ENCODE measurements at regions not wholly inside any gene's neighbourhood (a gene's known extent, or its start where the extent isn't known, plus 50 kb on each side); places are given as distances from the start of the nearest gene placed in this dataset.
A peak's percentile ranks its signal among the peaks of the same experiment; 100 is the strongest.
"Not testable (repeated sequence)": the region's sequence is repeated elsewhere in the genome, so short reads cannot be mapped to it uniquely, and the experiment has no call there.

DNA sequence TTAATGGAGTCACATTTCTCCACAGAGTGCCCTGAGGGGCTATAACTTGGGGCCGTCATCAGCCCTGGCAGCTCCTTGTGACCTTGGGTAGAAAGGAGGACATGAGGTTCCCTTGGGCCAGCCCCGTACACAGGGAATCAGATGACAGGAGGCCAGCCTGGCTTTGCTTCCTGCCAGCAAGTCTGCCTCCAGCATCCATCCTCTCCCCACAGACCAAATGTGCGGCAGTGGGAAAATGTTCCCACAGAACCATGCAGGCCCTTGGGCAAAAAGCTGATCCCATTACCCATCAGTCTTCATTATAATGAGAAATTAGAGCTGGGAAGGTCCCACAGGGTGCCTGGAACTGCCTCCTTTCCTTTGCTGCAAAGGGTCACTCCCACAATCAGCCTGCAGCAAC lies 908.3 kb downstream of the GRID1 start:
- H3K27ac Mint-ChIP-seq: no peak overlapping the region
- ATAC-seq (no peak), DNase-seq (ENCODE audit: low spot score in 2 of 2) (no peak)
- no peaks in the 10 kb centered on the region for H3K9me3 Mint-ChIP-seq
- no peaks in the 10 kb centered on the region for H3K36me3 Mint-ChIP-seq

DNA sequence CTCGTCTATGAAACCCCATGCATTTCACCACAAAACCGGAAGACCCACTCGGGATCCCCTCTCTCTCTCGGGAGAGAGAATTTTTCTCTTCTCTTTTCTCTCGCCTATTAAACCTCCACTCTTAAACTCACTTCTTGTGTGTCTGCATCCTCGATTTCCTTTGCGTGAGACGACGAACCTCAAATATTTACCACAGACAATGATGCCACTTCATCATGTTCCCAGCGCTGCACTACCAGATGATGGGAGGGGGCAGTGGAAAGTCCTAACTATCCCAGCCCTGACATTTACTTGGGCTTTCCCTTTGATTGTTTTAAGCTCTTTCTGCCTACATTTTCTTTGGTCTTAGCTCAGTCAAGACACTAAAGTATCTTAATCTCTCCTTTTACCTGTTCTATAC lies 906.7 kb downstream of the GRID1 start:
- DNase-seq (ENCODE audit: low spot score in 2 of 2) (no peak), ATAC-seq (no peak)
- H3K36me3 Mint-ChIP-seq: peaks cover 0 to 4% of the 10 kb centered on the region in 2 donors
- H3K9me3 Mint-ChIP-seq: no peaks in the 10 kb centered on the region
- no peak overlapping the region for H3K27ac Mint-ChIP-seq

DNA sequence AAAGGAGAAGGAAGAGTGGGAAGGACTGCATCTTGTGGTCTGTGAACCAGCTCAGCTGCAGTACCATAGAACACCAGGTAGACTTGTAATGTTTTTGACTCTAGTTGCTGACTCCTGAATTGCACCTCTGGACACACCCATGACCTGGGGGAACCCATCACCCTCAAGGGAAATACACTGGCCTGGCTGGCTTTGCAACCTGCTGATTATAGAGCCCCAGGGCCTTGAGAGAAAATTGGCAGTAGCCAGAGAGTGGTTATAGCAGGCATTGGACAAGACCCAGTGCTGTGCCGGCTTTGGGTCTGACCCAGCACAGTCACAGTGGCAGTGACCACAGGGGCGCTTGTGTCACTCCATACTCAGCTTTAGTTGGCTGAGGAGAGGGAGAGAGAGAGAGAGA lies 902.3 kb downstream of the GRID1 start:
- no peak for DNase-seq (ENCODE audit: low spot score in 2 of 2)
- Mint-ChIP-seq H3K27ac (no peak overlapping the region), H3K36me3 (peaks cover 0 to 4% of the 10 kb centered on the region in 2 donors), H3K9me3 (peaks cover 0 to 4% of the 10 kb centered on the region in 2 donors)
- ATAC-seq: no peak

- no peaks in the 10 kb centered on the region for H3K9me3 Mint-ChIP-seq
- no peak overlapping the region for H3K27ac Mint-ChIP-seq
- no peaks in the 10 kb centered on the region for H3K36me3 Mint-ChIP-seq
- no peak for DNase-seq (ENCODE audit: low spot score in 2 of 2)
- no peak for ATAC-seq
Measured at GRCh38 chr10:85477979-85478378, 888.6 kb downstream of the GRID1 start.

DNA sequence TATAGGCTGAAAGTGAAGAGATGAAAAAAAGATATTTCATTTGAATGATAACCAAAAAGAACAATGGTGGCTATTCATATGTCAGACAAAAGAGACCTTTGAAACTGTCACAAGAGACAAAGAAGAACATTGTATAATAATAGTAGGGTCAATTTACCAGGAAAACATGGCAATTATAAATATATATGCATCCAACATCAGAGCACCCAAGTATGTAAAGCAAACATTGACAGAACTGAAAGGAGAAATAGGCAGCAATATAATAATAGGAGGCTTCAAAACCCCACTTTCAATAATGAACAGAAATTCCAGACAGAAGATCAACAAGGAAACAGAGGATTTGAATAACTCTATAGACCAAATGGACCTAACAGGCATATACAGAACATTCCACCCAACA lies 876.2 kb downstream of the GRID1 start:
- Mint-ChIP-seq H3K36me3 (no peaks in the 10 kb centered on the region), H3K9me3 (no peaks in the 10 kb centered on the region), H3K27ac (no peak overlapping the region)
- DNase-seq (ENCODE audit: low spot score in 2 of 2) (no peak), ATAC-seq (no peak)

DNA sequence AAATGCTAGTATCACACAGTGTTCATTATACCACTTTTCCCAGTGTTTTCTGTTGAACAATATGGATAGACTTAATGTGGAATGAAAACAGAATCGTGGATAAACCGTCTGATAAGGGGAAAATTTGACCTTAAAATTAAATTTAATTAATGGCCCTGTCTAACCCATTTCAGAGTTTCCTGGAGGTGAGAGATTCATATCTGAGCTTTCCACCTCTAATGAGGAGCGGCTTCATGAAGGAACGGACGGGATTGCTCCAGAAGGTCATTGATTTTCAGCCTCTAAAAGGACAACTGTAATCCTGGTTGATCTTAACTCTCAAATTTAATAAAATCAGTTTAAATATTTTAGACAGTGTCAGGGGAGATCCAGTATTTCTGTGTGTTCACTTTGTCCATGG lies 874.9 kb downstream of the GRID1 start:
- no peak overlapping the region for H3K27ac Mint-ChIP-seq
- no peaks in the 10 kb centered on the region for H3K36me3 Mint-ChIP-seq
- H3K9me3 Mint-ChIP-seq: no peaks in the 10 kb centered on the region
- ATAC-seq: no peak
- no peak for DNase-seq (ENCODE audit: low spot score in 2 of 2)

DNA sequence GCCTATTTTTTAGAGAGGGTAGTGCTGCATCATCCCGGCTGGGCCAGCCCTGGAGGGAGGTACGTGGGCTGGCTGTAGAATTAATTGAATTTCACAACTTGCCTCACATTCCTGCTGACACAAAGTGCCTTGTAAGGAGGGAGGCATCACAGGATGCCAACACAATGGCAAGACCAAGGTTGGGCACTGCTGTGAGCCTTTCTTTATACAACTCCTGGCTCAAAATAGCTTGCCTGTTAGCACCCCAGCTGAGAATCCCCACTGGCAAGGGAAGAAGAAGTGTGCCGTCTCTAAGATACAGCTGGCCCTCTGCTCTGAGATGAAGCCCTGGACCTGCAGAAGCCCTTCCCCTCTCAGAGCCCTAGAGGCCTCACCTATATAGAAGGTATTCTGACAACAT lies 873.9 kb downstream of the GRID1 start:
- ATAC-seq: no peak
- H3K36me3 Mint-ChIP-seq: no peaks in the 10 kb centered on the region
- DNase-seq (ENCODE audit: low spot score in 2 of 2): no peak
- H3K27ac Mint-ChIP-seq: no peak overlapping the region
- H3K9me3 Mint-ChIP-seq: no peaks in the 10 kb centered on the region

DNA sequence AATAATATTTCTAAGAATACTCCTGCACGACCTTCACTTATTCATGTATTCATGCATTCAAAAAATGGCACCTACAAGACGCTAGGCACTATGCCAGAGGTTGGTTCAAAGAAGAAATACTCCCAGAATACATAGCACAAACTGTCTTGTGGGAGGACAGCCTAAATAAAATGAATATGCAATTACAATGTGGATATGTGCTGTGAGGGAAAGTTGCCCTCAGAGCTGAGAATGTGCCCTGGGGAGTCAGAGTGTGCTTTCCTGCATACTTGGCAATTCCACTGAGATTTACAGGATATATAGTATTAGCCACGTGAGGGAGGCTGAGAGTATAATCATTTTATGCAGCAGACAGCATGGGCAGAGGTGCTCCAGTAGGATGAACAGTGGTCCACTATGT lies 872.9 kb downstream of the GRID1 start:
- ATAC-seq: no peak
- Mint-ChIP-seq H3K27ac (no peak overlapping the region), H3K36me3 (no peaks in the 10 kb centered on the region)

GRCh38 chr10:85504641-85505040 lies 862.0 kb downstream of the GRID1 start:
- not testable (repeated sequence) for H3K27ac Mint-ChIP-seq; DNase-seq (ENCODE audit: low spot score in 2 of 2); ATAC-seq
- H3K9me3 Mint-ChIP-seq: peaks cover 9 to 13% of the 10 kb centered on the region in 2 donors
- H3K36me3 Mint-ChIP-seq: peaks cover 0 to 25% of the 10 kb centered on the region in 2 donors

More for the DNA sequence above, 872.9 kb downstream of the GRID1 start:
- DNase-seq (ENCODE audit: low spot score in 2 of 2): no peak
- H3K9me3 Mint-ChIP-seq: no peaks in the 10 kb centered on the region

GRCh38 chr10:85508159-85508558 lies 858.4 kb downstream of the GRID1 start:
- no peak for DNase-seq (ENCODE audit: low spot score in 2 of 2)
- H3K36me3 Mint-ChIP-seq: peaks cover 0 to 14% of the 10 kb centered on the region in 2 donors
- H3K27ac Mint-ChIP-seq: no peak overlapping the region
- no peaks in the 10 kb centered on the region for H3K9me3 Mint-ChIP-seq
- ATAC-seq: no peak

DNA sequence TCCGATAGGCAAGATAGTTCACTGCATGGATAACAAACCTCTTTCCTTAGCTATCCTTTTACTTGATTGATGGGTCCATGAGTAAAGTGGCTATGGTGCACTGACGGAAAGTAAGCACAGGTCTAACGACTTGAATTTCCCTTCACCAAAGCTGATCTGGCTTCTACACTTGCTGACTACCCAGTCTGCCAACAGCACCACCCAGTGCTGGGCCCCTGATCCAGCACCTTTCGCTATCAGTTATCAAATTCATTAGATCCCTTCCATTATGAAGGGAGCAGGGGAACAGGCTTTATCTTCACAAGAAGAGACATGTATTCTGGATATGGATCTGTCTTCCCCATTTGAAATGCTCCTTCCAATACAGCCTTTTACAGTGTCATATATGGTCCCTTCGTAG lies 855.9 kb downstream of the GRID1 start:
- no peaks in the 10 kb centered on the region for H3K9me3 Mint-ChIP-seq
- no peak overlapping the region for H3K27ac Mint-ChIP-seq
- ATAC-seq (no peak), DNase-seq (ENCODE audit: low spot score in 2 of 2) (no peak)
- H3K36me3 Mint-ChIP-seq: no peaks in the 10 kb centered on the region

- Mint-ChIP-seq H3K27ac (no peak overlapping the region), H3K36me3 (no peaks in the 10 kb centered on the region), H3K9me3 (peaks cover 0 to 2% of the 10 kb centered on the region in 2 donors)
- ATAC-seq: no peak
- DNase-seq (ENCODE audit: low spot score in 2 of 2): no peak
Measured at GRCh38 chr10:85513436-85513835, 853.2 kb downstream of the GRID1 start.

- no peaks in the 10 kb centered on the region for H3K36me3 Mint-ChIP-seq
- ATAC-seq (no peak), DNase-seq (ENCODE audit: low spot score in 2 of 2) (no peak)
- H3K27ac Mint-ChIP-seq: no peak overlapping the region
- peaks cover 0 to 4% of the 10 kb centered on the region in 2 donors for H3K9me3 Mint-ChIP-seq
Measured at GRCh38 chr10:85515316-85515715, 851.3 kb downstream of the GRID1 start.

- ATAC-seq: no peak
- H3K9me3 Mint-ChIP-seq: peaks cover 5% of the 10 kb centered on the region in 2 donors
- DNase-seq (ENCODE audit: low spot score in 2 of 2): no peak
- no peak overlapping the region for H3K27ac Mint-ChIP-seq
- peaks cover 6 to 7% of the 10 kb centered on the region in 2 donors for H3K36me3 Mint-ChIP-seq
Measured at GRCh38 chr10:85524001-85524666, 842.5 kb downstream of the GRID1 start.

GRCh38 chr10:85527616-85528317 lies 838.8 kb downstream of the GRID1 start:
- Mint-ChIP-seq H3K27ac (peak overlapping the region in 1 of 2 donors; percentile 73), H3K36me3 (peaks cover 6 to 7% of the 10 kb centered on the region in 2 donors), H3K9me3 (peaks cover 5% of the 10 kb centered on the region in 2 donors)
- peak in 1 of 2 donors; percentile 41 for ATAC-seq
- DNase-seq (ENCODE audit: low spot score in 2 of 2): no peak

DNA sequence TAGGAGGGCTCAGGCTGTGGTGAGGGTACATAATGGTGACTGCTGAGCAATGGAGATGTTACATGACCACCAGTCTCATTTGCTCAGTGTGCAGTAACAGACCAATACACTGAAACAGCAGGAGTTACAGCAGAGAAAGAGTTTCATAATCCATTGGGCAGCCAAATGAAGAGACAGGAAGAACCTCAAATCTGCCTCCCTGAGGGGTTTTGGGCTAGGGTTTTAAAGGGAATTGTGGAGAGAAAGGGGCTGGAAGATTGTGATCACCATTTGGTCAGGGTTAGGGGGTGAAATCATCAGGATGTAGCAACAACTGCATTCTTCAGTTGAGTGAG lies 838.3 kb downstream of the GRID1 start:
- DNase-seq (ENCODE audit: low spot score in 2 of 2) (no peak), ATAC-seq (no peak)
- H3K36me3 Mint-ChIP-seq: peaks cover 6 to 7% of the 10 kb centered on the region in 2 donors
- H3K9me3 Mint-ChIP-seq: peaks cover 5% of the 10 kb centered on the region in 2 donors
- peak overlapping the region in 1 of 2 donors; percentile 73 for H3K27ac Mint-ChIP-seq

- H3K27ac Mint-ChIP-seq: no peak overlapping the region
- H3K9me3 Mint-ChIP-seq: peaks cover 5% of the 10 kb centered on the region in 2 donors
- peaks cover 6 to 7% of the 10 kb centered on the region in 2 donors for H3K36me3 Mint-ChIP-seq
- DNase-seq (ENCODE audit: low spot score in 2 of 2) (no peak), ATAC-seq (no peak)
Measured at GRCh38 chr10:85531706-85532105, 834.9 kb downstream of the GRID1 start.

DNA sequence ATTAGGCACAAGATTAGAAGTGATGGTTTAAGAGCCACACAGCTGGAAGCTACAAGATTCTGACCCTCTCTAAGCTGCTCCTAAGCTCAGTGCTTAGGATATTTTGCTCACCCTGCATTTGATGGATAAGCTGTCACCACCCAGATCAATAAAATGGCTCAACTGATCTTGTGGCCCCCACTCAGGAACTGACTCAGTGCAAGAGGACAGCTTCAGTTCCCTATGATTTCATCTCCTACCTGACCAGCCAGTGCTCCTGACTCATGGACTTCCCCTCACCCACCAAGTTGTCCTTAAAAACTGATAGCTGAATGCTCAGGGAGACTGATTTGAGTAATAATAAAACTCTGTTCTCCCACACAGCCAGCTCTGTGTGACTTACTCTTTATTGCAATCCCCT lies 833.8 kb downstream of the GRID1 start:
- H3K9me3 Mint-ChIP-seq: peaks cover 5 to 8% of the 10 kb centered on the region in 2 donors
- no peak overlapping the region for H3K27ac Mint-ChIP-seq
- ATAC-seq (no peak), DNase-seq (ENCODE audit: low spot score in 2 of 2) (no peak)
- H3K36me3 Mint-ChIP-seq: peaks cover 6 to 7% of the 10 kb centered on the region in 2 donors

All from activated naive CD4-positive, alpha-beta T cell treated with anti-CD3 and anti-CD28 coated beads, Interleukin-2, amount 50 U/mL, for 72 hours (primary cell).